COLO668 (cell line): ENCODE measurements at regions not wholly inside any gene's neighbourhood (a gene's known extent, or its start where the extent isn't known, plus 50 kb on each side); places are given as distances from the start of the nearest gene placed in this dataset.
"Not testable (repeated sequence)": the region's sequence is repeated elsewhere in the genome, so short reads cannot be mapped to it uniquely, and the experiment has no call there.

Experiments
- DNase-seq: peaks from one replicate; lab custom pipeline; 2025; ENCODE audit not compliant: unreplicated experiment; lab: John Stamatoyannopoulos, UW

DNA sequence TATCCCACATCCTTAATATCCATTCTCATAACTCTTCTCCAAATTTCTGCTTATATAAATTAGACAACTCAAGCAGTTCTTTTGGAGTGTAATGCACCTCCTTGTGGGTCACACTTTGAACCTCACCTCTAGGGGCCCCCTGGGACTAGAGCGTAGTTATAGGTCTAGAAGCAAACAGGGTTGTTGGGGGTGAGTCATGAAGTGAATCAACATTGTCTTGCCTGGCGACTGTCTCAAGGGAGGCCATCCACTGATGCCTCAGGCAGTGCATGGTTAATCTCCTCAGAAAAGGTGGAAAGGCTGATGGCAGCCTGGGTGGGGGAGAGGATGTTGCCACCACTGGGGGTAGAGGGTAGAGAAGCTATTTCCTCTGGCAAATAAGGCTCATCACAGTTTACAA, 129.1 kb downstream of the TNFRSF21 start:
- DNase-seq, result peak; percentile 12

DNA sequence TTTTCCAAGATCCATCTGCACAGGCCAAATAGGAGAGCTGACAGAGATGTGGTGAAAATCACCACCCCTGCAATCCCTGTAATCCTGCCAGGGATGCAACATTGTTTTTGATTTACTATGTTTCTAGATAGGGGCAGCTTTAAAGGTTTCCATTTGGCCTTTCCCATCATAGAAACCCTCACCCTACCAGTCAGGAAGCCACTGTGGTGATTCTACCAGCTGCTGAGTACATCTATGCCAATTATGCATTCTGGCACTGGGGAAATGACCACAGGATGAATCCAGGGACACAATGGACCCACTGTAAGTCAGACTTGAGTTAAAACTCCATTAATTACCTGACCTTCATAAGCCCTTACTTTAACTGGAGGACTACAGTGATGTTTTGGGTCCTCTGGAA, 130.4 kb downstream of the TNFRSF21 start:
- DNase-seq, result no peak

DNA sequence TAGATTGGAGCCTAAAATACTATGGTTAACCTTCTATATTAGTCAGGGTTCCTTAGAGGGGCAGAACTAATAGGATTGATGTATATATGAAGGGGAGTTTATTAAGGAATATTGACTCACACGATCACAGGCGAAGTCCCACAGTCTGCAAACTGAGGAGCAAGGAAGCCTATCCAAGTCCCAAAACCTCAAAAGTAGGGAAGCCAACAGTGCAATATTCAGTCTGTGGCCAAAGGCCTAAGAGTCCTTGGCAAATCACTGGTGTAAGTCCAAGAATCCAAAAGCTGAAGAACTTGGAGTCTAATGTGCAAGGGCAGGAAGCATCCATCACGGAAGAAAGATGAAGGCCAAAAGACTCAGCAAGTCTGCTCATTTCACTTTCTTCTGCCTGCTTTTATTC, 133.5 kb upstream of the ADGRF1 start:
- DNase-seq, result no peak

DNA sequence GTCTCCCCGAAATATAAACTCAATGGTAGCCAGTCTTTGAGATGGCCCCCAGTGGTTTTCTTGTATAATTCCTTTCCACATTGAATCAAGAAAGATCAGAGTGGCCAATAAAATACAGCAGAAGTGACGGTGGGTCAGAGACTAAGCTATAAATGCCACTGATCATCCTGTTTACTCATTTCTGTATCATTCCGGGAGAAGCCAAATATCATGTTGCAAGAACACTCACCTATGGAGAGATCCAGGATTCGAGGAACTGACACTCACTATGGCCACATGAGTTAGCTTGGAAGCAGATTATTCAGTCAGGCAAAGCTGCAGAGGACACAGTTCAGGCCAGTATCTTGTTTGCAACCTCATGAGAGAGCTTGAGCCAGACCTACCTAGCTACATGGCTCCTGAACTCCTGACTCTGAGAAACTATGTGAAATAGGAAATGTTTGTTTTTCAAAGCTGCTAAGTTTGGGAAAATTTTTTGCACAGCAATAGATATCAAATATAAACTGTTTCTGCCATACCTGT, 132.4 kb upstream of the ADGRF1 start:
- no peak for DNase-seq

DNA sequence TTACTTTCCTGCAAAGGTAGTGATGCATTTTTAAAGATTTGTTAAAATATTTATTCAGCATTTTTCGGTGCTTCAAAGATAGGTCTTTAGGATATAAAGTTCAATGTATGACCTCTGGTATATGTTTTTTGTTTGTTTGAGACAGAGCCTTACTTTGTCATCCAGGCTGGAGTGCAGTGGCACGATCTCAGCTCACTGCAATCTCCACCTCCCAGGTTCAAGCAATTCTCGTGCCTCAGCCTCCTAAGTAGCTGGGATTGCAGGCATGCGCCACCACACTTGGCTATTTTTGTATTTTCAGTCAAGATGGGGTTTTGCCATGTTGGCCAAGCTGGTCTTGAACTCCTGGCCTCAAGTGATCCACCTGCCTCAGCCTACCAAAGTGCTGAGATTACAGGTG, 131.9 kb upstream of the ADGRF1 start:
- not testable (repeated sequence) for DNase-seq

DNA sequence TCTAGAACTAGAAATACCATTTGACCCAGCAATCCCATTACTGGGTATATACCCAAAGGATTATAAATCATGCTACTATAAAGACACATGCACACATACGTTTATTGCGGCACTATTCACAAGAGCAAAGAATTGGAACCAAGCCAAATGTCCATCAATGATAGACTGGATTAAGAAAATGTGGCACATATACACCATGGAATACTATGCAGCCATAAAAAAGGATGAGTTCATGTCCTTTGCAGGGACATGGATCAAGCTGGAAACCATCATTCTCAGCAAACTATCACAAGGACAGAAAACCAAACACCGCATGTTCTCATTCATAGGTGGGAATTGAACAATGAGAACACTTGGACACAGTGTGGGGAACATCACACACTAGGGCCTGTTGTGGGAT, 131.0 kb upstream of the ADGRF1 start:
- DNase-seq, result not testable (repeated sequence)

DNA sequence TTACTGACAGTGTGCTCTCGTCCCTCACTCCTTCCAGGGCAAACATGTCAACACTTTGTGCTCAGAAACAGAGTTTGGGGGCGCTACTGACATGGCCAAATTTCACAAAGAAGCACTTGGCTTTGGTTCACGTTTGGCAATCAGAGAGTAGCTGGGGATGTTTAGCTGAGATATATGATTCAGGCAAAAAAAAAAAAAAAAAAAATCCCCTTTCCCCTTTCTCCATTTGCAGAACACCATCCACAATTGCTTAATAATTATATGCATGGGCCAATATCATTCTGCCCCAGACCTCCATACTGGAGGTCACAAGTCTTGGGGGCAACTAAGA, 128.4 kb upstream of the ADGRF1 start:
- DNase-seq, result no peak

DNA sequence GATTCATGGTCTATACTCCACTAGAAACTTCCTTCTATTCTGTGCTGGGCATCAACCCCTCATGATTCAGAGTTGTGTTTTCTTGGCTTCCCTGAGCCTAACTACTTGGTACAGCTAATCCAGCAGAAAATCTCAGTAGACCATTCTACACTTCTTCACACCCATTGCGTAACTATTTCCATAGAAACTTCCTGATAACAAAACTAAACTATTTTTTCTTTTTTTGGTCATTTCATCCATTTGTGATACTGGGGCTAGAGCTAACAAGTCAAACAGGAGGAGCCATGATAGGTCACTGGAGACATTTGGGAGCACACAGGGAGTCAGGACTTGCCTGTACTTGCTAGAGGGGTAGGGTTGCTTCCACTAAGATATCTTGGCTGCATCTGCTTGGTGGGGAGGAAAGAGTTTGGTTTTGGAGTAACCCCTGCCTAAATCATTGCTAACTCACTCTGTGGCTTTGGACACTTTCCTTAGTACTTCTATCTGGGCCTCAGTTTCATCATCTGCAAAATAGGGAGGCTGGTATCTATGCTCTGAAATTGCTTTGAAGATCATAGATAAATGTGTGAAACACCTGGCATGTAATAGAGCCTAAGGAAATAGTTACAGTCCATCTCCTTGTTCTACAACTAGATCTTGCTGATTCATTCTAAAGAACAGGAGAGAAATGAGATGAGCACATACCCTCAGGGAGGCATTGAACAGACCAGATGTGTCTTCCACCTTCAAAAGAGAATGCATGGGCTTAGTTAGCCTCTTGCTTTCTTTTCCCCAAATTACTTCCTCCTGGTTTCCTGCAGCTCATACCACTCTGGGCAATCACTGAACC, 127.9 kb upstream of the ADGRF1 start:
- no peak for DNase-seq

DNA sequence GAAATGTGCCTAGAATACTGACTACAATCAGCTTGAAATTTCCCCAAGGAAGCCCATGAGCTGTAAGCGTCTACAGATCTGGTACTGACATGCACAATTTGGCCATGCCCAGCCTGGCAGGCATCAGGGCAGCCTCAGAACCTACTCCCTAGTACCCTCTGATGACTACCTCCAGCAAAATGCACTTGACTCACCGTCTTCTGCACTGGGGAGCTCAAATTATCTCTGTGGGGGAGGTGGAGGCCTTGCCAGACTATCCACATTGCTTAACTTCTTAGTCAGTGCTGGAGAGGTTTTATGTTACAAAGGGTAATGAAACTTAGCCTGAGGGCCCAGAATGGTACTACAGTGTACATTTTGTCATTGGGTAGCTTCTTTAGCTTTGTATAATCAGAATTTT, 126.0 kb upstream of the ADGRF1 start:
- no peak for DNase-seq

DNA sequence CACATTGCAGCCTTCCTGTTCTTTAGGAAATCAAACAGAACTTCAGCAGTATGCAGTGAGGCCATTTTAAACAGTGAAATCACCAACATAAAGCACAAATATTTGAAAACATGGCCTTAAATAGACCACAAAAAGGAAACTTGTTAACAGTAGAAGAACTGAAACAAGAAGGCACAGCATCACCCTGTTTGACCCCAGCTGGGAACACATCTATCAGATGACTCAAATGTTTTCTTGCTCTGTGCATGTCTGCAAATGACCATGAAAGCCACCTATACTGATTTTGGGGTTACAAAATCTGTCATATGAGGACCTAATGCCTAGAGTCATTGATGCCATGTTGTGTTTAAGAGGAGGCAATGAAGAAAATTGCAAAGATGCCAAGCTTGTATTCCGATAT, 123.8 kb upstream of the ADGRF1 start:
- DNase-seq, result no peak

DNA sequence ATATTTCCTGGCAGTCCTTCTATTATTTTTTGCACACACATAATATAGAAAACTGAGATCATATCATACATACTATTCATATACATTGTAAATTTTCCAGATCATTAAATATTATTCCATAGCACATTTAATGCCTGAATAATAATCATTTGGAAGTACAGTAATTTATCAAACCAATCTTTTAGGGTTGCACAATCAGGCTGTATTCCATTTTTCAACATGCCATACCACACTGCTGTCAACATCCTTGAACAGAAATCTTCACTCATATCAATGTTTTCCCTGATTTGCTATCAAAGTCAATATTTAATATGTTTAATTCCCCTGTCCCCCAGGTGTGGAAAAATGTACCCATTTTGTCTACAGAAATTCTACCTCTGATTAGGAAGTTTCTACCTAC, 122.7 kb upstream of the ADGRF1 start:
- no peak for DNase-seq

DNA sequence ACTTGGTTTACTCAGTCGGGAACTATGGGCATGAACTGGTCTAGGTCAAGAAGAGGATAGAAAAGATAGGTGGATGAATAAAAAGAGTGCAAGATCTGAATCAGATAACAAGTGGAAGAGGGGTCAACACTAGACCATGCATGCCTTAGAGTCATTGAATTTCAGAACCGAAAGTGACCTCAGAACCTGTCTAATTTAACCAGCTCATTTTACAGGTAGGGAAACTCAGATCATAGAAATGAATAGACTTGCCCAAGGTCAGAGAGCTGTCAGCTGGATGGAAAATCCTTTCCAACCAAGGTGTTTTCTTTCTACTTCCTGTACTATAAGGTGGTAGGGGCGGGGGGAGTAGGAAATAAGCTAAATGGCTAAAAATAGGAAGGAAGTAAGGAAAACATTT, 121.4 kb upstream of the ADGRF1 start:
- DNase-seq, result no peak

DNA sequence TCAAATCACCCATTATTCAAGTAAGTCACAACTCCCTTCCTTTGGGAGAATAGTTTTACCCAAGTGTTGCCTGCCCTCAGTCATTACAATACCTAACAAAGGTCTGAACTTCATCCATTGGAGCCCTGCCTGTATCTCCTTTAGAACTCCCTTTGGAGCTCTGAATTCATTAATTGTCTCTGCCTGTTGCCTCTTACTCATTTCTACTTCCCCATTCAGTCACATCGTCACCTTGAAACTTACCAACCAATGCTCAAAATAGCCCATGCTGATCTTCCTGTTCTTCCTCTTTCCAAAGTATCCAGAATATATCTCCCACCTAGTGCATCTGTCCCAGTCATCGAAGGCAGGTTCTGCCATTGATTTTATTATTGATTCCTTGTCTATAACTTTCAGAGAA, 120.7 kb upstream of the ADGRF1 start:
- no peak for DNase-seq

DNA sequence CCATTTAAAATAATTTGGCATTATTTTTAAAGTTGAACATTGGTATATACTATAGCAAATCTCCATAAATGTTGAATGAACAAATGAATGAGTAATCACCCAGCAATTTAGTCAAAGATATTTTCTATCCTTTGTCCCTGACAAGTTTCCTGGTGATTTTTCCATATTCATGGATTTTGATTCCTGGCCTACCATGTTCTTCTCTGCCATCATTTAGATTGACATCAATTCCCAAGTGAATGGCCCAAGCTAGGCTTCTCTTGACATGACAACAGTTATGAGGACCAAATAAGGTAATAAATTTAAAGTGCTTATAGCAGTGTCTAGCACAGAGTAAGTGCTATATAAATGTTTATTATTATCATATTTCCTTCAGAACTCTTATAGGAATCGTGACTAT, 120.1 kb upstream of the ADGRF1 start:
- DNase-seq, result no peak

DNA sequence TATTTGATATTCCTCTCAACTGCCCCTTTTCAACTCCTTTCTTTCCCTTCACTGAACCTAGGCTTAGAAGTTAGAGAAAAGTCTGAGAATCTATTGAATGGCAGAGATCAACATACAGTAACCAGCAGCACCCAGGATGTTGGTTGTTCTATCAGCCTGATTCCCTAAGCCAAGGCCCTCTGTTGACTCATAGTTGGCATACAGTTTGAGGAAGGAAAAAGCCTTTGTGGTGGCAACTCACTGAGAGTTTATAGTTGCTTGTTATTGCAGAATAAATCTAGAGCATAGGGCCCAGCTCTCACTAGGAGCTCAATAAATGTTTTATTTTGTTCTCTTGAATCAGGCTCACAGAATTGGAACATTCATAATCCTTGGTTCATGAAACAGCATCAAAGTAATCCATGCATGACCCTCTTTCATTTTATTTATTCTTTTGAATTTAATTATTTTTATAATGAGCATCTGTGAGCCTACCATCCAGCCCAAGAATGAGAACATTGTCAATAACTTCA, 119.1 kb upstream of the ADGRF1 start:
- DNase-seq, result no peak

DNA sequence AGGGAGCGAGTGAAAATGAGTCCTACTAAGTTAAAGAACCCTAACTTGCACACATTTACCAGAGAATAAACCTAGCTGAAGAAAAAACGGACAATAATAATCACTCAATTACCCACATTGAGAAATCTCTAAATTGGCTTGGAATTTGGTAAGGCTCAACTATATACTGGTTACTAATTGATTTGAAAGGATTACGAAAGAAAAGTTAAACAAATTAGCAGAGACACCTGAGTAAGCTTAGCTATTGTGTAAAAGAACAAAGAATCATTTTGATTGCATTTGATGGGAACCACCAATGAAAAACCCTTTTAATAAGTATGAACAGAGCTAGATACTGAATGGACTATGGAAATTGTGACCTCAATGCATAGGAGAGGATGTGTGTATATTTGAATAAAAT, 118.6 kb upstream of the ADGRF1 start:
- DNase-seq, result no peak

DNA sequence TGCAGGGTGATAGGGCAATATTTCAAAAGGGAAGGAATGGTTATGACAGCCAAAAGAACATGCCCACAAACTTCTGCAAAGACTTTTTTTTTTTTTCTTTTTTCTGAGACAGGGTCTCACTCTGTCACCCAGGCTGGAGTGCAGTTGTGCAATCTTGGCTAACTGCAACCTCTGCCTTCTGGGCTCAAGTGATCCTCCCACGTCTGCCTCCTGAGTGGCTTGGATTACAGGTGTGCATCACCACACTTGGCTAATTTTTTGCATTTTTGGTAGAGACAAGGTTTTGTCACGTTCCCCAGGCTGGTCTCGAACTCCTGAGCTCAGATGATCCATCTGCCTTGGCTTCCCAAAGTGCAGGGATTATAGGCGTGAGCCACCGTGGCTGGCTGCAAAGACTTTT, 117.6 kb upstream of the ADGRF1 start:
- no peak for DNase-seq

DNA sequence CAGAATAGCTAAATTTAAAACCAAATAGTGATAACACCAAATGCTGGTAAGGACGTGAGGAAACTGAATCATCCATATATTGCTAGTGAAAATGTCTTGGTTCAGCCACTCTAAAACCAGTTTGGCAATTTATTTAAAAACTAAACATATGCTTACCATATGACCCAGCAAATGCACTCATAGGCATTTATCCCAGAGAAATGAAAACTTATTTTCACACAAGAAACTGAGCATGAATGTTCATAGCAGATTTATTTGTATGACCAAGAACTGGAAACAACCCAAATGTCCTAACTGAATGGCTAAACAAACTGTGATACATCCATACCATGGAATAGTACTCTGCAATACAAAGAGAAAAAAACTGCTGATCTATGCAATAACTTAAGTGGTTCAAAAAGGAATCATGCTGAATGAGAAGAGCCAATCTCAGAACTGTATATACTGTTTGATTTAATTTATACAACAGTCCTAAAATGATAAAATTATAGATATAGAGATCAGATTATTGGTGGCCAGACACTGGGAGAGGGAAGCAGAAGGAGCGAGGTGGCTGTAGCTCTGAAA, 115.6 kb upstream of the ADGRF1 start:
- DNase-seq, result no peak

DNA sequence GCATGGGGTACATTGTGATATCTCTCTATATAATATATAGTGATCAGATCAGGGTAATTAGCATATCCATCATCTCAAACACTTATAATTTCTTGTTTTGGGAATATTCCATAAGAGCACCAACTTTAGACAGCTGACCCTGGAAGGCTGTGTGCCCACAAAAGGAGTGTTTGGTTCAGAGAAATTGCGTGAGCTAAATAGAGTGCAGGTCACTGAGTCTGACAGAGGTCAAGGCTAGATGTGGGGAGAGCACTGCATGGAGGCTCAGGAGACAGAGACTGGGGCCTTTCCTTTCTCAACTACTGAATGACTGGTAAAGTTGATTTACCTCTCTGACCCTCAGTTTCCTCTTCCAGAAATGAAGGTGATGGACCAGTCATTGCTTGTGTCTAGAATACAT, 114.9 kb upstream of the ADGRF1 start:
- DNase-seq, result no peak

DNA sequence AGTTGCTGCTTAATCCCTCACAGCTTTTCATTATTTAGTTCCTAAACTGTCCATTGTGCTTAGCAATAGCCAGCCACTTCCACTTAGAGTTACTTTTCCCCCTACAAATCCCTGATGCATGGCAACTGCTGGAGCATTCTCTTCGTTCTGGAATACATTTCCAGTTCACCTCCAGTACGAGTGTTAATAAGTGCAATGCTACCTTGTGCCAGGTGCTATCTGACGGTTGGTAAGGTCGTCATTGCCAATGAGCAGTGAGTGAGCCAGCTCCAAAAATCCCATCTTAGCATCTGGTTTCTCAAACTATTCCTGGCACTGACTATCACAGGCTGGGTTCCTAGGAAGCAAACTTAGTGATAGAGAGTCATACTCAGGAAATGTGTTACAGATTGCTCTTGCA, 114.1 kb upstream of the ADGRF1 start:
- no peak for DNase-seq

DNA sequence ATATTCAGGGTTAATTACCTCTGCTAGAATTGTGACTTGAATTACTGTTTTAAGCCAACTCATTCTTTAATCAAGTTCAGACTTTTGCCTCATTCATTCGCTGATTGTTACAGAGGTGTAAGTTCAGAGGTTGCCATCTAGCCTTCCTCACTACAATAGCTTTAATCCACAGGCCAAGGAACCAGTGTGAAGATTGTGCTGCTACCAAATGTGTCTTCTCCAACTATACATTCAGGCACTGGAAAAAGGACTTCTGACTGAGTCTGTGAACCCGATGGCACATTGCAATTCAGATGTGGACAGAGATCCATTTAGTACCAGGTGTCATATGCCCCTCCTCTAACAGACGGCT, 111.2 kb upstream of the ADGRF1 start:
- no peak for DNase-seq

DNA sequence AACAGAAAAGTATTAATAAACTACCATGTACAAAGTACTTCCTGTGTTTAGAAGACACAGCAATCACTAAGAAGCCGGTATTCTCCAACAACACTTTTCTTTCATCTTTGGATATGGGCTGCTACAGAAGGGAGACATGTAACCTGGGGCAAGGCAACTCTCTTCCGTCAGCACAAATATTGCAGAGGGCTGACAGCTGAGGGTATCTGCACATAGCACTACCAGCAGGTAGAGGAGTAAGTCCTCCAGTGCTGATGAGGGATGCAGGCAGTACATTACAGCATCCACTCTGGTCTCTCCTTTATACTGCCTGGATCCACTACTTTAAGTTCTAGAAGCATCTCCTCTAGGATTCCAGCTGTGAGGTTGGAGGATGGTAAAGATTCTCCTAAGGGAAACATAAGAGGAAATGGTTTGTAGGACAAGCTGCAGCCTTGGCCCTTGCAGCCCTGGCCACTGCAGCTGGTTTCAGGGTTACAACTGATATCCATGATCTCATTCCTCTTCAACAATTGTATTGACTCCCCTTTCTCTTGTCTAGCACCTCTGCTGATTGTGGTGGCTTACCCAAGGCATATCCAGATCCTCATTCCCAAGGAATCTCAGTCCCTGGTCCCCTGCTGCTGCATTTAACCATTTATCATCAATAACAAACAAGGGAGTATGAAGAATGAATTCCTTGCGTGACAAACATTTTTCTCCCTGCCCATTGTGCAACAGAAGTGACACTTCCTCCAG, 110.7 kb upstream of the ADGRF1 start:
- no peak for DNase-seq
